ENCODE measurements at regions not wholly inside any gene's neighbourhood (a gene's known extent, or its start where the extent isn't known, plus 50 kb on each side); places are given as distances from the start of the nearest gene placed in this dataset.

DNA sequence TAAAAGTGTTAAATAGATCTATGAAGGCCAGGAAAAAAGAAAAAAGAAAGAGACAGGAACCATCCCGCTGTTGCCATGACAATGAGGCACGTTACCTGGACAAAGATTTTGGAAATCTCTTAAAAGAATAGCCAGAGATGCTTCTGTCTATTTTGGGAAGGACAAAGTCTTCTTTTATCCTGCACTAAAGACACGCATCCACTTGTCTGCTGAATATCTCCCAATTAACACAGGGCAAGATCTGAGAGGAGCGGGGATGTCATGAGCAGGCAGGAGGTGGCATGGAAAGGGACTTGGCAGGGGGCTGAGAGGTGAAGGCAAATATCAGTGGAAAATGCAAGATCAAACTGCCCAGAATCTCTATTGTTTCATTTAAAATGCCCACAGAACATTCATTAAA is 153.8 kb upstream of the BLID start:
- DNase-seq: no peak

DNA sequence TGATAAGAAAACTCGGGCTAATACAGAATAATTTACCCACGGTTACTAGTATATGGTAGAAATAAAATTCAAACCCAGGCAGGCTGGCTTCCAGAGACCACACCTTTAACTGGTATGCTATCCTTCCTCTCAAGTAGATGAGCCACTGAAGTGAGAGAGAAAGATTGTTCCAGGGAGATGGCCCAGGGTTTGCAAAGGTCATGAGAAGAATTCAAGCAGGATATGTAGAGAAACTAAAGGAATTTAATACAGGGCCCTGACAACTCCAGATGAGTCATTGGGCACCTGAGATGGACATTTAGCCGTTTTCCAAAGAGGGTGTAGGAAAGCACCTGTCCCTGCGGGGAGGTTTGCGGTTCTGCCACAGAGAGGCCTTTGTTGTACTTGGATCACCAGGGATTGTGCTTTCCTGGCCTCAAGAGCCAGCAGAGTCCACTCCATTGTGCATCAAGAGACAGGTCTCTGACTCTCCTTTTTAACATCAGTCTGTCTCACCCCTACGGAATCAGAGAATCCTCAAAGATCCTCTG is 152.7 kb upstream of the BLID start:
- no peak for DNase-seq

DNA sequence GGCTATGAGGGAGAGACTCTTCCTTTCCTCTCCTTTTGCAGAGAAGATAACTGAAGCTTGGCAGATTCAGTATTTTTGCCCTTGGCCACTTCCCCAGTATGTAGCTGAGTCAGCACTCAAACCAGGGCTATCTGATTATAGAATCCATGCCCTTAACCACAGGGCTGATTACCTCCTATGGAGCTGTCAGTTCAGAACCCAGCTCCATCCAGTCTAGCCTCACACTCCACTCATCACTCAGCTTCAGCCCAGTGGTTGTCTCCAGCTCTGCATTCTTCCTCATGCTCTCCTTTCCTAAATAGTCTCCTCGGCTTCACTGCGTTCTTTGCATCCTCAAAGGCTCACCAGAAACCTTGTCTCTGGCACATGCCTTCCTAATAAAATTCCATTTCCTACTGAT is 151.6 kb upstream of the BLID start:
- no peak for DNase-seq

DNA sequence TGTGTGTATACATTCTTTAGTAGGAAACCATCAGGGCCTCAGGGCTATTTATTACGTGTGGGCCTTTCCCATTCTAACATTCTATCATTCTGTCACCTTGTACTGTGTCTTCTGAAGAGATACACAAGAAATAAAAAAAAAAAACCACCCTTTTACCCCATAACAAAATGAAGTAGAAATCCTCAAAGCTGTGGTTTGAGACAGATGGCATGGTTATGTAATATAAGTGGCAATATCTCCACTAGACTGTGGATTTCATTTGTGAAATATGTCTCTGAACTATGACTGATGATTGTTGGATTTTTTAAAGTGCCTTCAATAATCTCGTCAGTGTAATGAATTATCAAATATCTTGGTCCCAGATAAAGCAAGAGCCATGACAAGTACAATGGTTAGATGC is 150.0 kb upstream of the BLID start:
- DNase-seq: no peak

DNA sequence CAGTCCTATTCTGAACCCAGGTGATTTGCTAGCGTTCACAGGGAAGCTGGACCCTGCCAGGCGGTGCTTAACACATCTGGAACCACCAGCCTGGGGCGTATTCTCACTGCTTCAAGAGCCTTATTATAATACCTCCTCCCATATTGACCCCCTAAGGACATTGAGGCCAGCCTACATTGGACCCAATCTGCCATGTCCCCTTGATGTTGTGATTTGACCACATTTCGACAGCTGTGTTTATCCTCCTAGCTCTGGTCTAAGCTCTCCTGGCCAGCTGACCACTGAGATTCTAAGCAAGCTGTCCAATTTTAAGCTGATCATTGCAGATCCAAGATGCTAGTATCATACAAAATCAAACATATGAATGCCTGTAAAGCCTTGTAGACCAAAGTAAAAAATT is 148.1 kb upstream of the BLID start:
- no peak for DNase-seq

DNA sequence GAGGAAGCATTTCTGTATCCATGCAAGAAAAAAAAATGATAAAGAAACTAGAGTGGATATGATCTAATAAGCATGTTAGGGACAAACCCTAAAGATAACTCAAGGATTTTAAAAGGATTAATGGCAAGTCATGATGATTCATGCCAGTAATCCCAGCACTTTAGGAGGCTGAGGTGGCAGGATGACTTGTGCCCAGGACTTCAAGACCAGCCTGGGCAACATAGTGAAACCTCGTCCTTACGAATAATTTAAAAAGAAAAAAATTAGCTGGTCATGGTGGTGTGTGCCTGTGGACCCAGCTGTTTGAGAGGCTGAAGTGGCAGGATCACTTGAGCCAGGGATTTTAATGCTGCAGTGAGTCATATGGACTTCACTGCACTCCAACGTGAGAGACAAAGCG is 145.5 kb upstream of the BLID start:
- DNase-seq: no peak

DNA sequence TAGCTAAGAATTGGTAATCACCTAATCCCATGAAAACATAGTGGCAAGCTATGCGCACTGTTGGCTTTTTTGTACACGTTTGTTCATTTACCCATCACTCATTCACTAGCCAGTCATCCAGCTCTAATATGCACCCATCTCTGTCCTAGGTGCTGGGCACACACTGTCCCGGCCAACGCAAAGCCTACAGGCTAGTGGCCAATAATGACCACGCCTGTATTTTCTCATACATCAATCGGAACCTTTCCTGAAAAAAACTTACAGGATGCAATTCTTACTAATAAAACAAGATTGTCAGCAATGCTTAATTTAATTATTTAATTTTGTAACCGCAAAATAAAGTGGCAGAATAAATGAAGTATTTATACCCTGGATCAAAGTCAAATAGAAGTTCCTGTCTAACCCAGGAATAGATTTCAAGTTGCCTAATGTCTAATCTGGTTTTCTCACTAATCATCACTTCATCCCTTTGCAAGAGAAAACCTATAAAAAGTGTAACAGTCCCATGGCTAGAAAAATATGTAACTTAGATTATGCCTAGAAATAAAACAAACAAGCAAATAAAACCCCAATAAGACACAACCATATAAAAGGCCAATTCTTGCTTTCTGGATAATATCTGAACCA is 143.3 kb upstream of the BLID start:
- no peak for DNase-seq

DNA sequence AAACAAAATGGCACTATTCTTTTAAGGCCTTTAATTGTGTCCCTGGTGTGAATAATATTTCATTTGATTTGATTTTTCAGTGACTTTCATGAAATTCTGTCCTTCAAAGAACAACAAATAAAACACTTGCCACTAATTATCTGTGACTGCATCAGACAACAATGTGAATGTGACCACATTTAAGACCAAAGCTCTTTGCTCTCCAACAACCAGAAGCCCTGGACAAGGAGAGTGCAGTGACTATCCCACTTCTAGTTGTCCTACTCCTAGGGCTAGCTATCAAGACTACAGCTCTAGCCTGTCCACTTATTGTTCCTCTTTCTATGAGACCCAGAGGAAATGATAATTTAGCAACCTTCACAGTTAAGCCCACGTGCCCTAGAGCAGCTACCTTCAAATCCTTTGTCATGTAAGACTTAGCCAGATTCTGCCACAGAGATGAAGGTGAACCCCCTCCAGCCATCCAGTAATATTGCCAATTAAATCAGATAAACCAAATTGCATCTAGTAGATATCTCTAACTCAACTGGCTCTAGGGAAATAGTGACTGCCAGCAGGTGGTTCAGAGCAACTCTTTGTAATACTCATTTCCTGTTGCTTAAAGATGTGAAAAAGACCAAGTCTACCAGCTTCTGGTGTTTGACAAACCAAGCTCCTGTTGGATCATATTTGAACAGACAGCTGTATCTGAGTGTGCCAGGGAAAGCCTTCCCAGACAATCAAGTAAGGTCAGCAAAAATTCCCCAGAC is 142.6 kb upstream of the BLID start:
- DNase-seq: no peak

DNA sequence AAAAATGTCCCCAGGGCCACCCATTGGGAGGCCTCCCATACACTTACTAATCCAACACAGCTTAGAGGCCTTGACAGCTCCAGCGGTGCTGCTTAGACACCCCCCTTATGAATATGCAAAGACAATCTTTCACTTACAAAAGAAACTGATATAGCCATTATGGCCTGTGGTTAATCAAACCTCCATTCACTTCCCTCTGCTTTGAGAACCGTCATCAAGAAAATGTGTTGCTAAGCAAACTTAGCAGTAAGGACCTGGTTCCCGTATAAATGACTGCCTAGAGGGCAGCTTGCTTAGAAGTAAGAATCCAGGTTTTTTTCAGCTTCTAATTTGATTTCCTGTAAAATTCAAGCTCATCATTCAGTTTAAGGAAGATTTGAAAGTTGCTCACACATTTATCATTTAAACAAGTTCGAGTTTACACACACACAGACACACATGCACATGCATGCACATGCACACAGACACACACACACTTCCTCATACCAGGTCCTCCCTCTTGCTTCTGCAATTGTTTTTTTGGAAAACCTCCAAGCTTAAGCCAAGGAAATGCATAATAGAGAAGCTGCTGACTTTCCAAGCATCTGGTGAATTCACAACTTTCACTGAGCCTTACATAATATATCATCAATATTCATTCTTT is 137.7 kb upstream of the BLID start:
- no peak for DNase-seq

DNA sequence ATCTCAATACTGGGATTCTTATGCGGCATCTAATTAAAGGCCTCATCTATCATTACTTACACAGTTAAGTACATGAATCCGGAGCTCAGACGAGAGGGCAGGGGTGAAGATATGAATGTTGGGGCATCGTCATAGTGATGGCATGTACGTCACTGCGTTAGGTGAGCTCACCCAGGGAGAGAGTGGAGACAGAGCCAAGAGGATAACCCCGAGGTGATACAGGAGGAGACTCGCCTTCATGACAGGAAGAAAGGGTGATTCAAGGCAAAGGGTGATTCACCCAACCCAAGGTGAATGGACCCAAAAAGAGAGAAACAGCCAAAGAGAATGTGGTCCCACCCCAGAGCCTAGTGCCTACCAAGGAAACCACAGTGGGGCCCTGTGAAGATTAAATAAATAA is 132.9 kb upstream of the BLID start:
- DNase-seq: no peak

DNA sequence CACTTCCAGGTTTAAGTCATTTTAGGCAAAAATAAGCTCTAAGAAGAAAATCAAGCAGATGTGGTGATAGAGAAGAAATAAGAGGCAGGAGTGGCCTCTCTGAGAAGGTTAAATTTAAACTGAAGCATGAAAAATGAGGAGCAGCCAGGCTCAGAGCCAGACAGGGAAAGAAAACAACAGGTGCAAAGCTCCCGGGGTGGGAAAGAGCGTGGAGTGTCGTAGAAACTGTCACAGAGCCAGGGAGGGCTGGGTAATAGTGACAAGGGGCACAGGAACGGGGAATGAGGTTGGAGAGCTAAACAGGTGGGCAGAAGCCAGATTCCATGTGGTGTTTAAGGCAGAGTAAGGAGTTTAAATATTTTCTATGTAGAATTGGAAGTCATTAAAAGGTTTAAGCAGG is 132.1 kb upstream of the BLID start:
- no peak for DNase-seq

DNA sequence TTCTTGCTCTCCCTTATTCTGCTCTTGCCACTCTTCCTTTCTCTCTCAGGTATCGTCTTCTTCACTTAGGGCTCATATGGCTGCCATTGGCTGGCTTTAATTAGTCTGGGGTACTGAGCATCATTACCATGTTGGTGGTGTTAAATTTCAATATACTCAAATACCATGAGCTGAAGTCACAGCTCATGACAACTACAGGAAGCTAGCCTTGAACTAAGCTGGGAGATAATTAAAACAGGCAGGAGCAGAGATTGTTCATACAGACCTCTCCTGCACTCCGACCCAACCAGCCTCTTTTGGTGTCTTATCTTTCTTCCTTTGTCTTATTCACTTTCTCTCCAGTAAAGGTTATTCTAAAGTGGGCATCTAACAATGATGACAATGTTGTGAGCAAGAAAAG is 130.9 kb upstream of the BLID start:
- DNase-seq: no peak

DNA sequence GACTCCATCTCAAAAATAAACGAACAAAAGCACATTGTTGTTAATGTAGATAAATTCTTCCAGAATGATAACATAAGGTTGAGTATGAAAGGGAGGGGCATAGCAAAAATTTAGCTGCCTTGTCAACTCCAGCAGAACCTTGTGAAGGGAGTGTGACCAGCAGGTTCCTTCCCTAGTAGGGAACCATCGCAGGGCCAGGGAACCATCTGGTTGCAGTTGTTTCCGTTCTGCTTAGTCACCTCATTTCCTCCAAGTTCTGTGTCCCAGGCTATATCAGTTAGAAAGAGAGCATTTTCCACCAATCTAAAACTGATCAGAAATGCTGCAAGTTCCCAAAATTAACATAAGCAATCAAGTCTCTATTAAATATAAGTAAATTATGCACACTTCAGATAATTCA is 126.7 kb upstream of the BLID start:
- DNase-seq: no peak

DNA sequence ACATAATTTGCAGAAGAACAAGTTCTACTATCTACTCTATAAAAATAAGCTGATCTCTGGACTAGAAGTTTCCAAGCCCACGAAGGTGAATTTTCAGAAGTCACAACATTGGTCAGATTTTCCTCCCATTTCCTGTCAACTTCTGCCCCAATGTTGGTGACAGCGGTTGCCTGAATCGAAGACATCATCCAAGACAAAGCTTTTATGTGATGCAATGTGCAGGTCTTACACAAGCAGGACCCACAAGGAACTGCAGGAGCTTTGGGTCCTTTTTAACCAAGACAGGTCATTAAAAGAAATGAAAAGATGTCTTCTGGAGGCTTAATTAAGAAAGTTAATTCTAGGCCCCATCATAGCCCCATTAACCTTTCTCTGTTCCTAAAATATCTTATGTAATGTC is 125.6 kb upstream of the BLID start:
- no peak for DNase-seq

DNA sequence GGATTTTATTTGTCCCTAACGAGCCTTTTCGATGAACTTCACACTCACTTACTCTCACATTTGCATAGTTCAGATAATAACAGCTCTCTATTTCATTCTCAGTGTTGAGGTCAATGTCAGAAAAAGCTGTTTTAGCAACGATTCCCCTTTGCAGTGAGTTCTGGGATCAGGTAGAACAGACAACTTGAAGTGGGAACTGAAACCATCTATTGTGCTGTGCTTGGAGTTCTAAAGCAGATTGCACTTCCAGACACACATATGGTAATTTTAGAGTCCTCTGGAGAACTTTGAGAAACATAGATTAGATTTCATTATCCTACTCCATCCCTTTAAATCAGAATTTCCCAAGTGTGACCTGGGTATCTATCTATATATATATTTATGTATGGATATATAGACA is 124.6 kb upstream of the BLID start:
- no peak for DNase-seq

DNA sequence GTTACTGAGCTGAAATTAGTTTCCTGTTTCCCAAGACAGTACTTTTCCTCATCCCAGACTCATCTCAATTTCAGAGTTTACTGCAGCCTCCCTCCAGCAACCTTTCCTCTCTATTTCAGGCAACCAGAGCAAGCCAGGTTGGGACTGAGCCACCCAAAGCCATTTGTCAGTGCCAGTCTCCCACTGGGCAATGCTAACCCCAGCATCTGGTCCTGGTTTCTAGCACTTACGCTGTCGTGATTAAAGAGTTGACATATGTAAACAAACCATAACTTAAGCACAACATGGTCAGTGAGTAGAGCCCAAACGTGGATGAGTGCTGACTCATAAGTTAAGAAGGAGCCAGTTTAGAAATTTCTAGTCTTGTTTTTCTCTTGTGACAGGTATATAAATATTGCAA is 119.6 kb upstream of the BLID start:
- DNase-seq: no peak

DNA sequence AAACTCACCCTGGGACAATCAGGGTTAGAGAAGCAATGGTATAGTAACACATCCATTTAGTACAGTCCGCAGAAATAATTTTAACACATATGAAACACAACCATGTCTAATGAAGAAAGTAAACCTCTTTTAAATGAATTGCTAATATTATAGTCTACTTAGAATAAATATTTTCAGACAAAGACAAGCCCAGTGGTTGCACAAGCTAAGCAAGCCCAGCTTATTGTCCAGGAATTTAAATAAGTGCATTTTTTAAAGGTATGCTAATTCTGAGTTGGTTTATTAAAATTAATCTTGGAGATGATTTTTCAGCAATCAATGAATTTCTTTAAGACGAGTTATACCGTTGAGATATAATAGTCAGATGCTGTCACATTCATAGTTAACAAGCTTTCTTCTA is 118.8 kb upstream of the BLID start:
- no peak for DNase-seq

DNA sequence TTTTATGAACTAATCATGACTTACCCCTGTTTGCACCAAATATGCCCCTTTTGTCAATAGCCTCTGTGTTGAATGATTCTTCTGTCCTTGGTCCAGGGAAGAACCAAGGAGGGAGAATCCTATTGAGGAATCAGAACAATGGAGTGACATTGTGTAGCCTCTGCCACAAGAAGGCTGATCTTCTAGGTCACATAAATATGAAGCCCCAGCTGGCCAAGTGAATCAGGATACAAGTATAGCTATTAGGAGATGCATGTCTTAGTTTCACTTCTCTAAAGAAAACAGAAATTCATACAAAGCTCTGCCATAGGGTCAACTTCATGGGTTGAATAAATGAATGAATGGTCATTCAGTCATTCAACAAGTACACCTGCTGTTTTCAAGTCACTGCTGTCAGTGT is 118.2 kb upstream of the BLID start:
- DNase-seq: no peak

DNA sequence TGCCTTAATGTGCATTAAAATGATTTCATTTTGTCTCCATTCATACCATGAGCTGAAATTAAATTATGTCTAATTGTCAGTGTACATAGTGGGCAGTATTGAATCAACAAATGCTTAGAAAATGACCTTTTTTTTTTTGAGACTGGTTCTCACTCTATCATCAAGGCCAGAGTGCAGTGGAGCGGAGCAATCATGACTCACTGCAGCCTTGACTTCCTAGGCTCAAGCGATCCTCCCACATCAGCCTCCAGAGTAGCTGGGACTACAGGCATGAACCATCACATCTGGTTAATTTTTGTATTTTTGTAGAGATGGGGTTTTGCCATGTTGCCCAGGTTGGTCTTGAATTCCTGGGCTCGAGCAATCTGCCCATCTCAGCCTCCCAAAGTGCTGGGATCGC is 117.0 kb upstream of the BLID start:
- DNase-seq: no peak

DNA sequence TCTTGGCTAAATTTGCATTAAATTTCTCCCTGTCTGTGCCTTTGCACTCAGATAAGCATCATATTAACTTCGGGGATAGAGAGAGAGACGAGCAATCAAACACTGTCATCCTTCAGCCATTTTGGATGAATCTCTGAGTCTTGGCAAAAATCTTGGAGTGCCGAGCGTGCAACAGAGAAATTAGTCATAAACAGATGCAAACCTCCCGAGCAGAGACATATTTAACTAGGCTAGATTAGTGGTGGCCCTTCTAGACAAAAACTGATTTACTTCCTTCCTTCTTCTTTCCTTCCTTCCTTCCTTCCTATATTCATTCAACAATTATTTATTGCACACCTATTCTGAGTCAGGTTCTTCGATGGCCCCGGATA is 114.4 kb upstream of the BLID start:
- no peak for DNase-seq

DNA sequence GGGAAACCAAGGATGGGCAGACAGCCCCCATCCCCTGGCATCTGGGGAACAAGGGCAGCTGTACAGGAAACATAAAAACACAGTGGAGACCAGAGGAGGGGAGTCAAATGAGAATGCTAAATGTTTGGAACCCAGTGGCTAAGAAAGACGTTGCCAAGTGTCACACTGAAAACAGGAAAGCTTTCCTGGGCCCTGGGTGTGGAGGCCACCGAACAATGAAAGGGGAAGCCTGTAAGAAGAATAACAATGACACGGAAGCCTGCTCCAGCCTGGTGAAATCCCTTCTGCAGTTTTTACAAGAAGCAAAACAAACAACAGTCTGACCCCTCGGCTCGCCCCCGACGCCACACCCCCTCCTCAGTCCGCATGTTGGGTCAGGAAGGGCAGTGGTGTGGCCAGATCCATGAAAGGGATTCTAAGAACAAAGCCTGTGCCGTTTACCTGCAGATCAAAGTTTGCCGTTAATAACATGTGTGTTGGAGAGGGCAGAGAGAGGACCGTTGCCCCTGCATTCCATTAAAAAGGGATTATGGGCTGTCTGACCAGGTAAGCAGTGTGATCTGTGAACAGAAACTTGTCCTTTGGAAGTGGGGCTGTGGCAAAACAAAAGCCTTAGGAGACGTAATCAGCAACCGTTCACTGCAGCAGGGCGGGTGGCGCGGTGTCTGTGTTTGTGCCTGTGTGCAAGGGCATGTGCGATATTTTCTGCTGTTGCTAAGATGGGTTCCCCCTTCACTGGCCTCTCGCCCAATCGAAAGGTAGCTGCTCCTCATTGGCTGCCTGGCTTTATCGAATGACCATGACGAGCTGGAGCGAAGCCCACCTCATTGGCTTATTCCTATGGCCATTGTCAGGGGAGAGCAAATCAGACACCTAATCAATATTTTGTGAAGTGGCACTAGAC is 113.7 kb upstream of the BLID start:
- DNase-seq: no peak

DNA sequence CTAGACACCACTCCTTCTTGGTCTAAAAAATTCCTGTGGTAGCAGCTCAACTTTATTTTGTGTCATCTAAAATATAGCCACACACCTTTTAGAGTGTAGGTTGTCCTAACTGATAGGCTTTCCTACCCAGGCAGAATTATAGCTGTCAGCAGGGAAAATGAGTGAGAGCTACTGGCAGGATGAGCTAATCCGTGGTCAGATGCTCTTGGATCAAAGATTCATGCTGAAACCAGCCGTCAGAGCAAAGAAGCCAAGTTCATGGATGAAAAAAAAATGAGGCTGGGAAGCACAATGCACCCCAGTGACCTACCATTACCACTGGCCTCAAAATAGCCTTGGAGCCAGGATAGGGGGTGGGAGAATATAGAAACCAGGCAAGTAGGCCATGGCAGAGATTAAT is 113.1 kb upstream of the BLID start:
- no peak for DNase-seq

DNA sequence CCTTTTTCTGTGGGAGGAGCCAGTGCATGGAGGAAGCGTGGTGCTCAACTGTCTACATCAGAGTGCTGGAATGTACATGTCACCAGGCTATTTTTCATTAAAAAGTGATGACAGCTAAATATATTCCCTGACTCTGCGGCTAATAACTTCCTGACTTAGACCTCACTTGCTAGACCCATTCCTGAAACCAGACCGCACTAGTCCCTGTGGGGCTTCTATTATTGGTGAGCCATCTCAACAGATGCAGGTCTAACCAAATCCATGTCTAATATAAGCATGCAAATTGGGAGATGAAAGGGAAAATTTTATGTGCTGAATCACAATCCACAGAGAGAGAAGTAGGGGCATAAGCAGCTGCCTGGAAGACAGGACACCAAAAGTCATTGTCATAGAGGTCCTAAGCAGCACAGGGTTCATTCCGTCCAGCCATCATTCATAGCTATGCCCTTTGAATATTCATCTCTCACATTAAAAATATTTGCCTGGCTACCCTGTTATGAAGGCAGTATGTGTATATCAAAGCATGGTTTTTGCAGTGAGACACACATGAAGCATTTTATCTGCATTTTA is 110.9 kb upstream of the BLID start:
- DNase-seq: no peak

Data from NCI-H510A treated with DMSO at 0.1 percent for 48 hours (cell line).